Keratinocyte (primary cell): ENCODE measurements at regions not wholly inside any gene's neighbourhood (a gene's known extent, or its start where the extent isn't known, plus 50 kb on each side); places are given as distances from the start of the nearest gene placed in this dataset.

Experiments
- EZH2 ChIP-seq: IDR thresholded peaks from one replicate; pipeline ENCODE4 v1.6.1; 2012; ENCODE audit warnings: inconsistent platforms, mild to moderate bottlenecking, low read length, moderate library complexity
- TF ChIP-seq, protein P1 (sequence below), 3 experiments: IDR thresholded peaks in 1 of 3; conservative IDR thresholded peaks in 1 of 3; optimal IDR thresholded peaks in 1 of 3; 2 replicates in 2 of 3; 3 replicates in 1 of 3; pipeline versions ENCODE3 to v1.5.1; 2011; ENCODE audit warnings: low read length in 3 of 3, mild to moderate bottlenecking in 3 of 3, moderate library complexity in 2 of 3, control low read depth in 1 of 3, inconsistent platforms in 1 of 3; ENCODE audit not compliant: insufficient read depth in 2 of 3; ENCODE audit errors: extremely low read depth in 1 of 3

- TF ChIP-seq, protein P1, sequence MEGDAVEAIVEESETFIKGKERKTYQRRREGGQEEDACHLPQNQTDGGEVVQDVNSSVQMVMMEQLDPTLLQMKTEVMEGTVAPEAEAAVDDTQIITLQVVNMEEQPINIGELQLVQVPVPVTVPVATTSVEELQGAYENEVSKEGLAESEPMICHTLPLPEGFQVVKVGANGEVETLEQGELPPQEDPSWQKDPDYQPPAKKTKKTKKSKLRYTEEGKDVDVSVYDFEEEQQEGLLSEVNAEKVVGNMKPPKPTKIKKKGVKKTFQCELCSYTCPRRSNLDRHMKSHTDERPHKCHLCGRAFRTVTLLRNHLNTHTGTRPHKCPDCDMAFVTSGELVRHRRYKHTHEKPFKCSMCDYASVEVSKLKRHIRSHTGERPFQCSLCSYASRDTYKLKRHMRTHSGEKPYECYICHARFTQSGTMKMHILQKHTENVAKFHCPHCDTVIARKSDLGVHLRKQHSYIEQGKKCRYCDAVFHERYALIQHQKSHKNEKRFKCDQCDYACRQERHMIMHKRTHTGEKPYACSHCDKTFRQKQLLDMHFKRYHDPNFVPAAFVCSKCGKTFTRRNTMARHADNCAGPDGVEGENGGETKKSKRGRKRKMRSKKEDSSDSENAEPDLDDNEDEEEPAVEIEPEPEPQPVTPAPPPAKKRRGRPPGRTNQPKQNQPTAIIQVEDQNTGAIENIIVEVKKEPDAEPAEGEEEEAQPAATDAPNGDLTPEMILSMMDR (optimal IDR thresholded peaks at IDR 0.05 in 1 of 3, IDR thresholded peaks at IDR 0.05 in 1 of 3, conservative IDR thresholded peaks at IDR 0.05 in 1 of 3; ENCODE audit: extremely low read depth in 1 of 3, insufficient read depth in 2 of 3, low read length in 3 of 3) = no peak
- TF ChIP-seq EZH2 = no peak
Observed at GRCh38 chr2:142270990-142271389, 140.2 kb upstream of the LRP1B start.
